Caco-2 (cell line): ENCODE measurements at regions not wholly inside any gene's neighbourhood (a gene's known extent, or its start where the extent isn't known, plus 50 kb on each side); places are given as distances from the start of the nearest gene placed in this dataset.

Experiments
- BruUV-seq: library from RNA; stranded (reverse); fragments of 400-500 nt; replicated peaks from 2 replicates; lab custom pipeline; 2021; lab: Mats Ljungman, UMichigan
- CTCF ChIA-PET: fragments of 300-600 bp; sonication (Branson Sonifier 250); formaldehyde crosslinking; loops from one replicate; lab custom pipeline; 2022; ENCODE audit warnings: antibody characterized with exemption; lab: Charles Lee
- POLR2A ChIA-PET: fragments of 300-600 bp; sonication (Branson Sonifier 250); formaldehyde crosslinking; loops from one replicate; lab custom pipeline; 2022; ENCODE audit warnings: antibody characterized with exemption; lab: Charles Lee
- DNase-seq, 2 experiments: peaks; one replicate each; pipeline versions ENCODE4 v3.0.0 to v3.0.0-alpha.2; 2020 to 2022
- H3K27me3 ChIP-seq: replicated peaks from 2 replicates; pipeline ENCODE4 v1.6.0; 2011; ENCODE audit warnings: low read length; ENCODE audit not compliant: control insufficient read depth, insufficient read depth
- H3K36me3 ChIP-seq: 2 replicates; pipeline ENCODE4 v1.5.1; 2011; ENCODE audit warnings: low read length; ENCODE audit not compliant: control insufficient read depth, insufficient read depth
- H3K4me1 ChIP-seq: fragments of 250-450 bp; sonication (Bioruptor Pico); 2 replicates; pipeline ENCODE4 v1.5.1; 2020; ENCODE audit warnings: mild to moderate bottlenecking
- H3K4me3 ChIP-seq: 2 replicates; pipeline ENCODE4 v1.5.1; 2011; ENCODE audit warnings: low read depth, mild to moderate bottlenecking, control low read depth, low read length
- H3K9me3 ChIP-seq: fragments of 250-450 bp; sonication (Bioruptor Pico); 2 replicates; pipeline ENCODE4 v1.5.1; 2020; ENCODE audit warnings: mild to moderate bottlenecking, moderate library complexity
- H3K27ac Mint-ChIP-seq: one replicate; pipeline ENCODE4 v1.8.0; 2022; ENCODE audit warnings: mixed read lengths; ENCODE audit not compliant: unreplicated experiment
- H3K27me3 Mint-ChIP-seq: one replicate; pipeline ENCODE4 v1.8.0; 2022; ENCODE audit warnings: mixed read lengths; ENCODE audit not compliant: insufficient read depth, unreplicated experiment
- H3K36me3 Mint-ChIP-seq: one replicate; pipeline ENCODE4 v1.8.0; 2022; ENCODE audit warnings: mild to moderate bottlenecking, mixed read lengths; ENCODE audit not compliant: insufficient read depth, unreplicated experiment
- H3K4me1 Mint-ChIP-seq: one replicate; pipeline ENCODE4 v1.8.0; 2022; ENCODE audit warnings: low read depth, mixed read lengths; ENCODE audit not compliant: unreplicated experiment
- H3K4me3 Mint-ChIP-seq: one replicate; pipeline ENCODE4 v1.8.0; 2022; ENCODE audit warnings: mild to moderate bottlenecking, moderate library complexity, mixed read lengths; ENCODE audit not compliant: unreplicated experiment
- H3K9me3 Mint-ChIP-seq: one replicate; pipeline ENCODE4 v1.8.0; 2022; ENCODE audit warnings: mixed read lengths; ENCODE audit not compliant: unreplicated experiment
- CTCF ChIP-seq, 2 experiments: fragments of 200-600 bp in 1 of 2; IDR thresholded peaks; 1 replicate in 1 of 2; 2 replicates in 1 of 2; pipeline versions ENCODE4 v1.5.1 to v1.8.0; 2011 to 2022; ENCODE audit warnings: antibody characterized with exemption in 1 of 2, control low read depth in 1 of 2, inconsistent platforms in 1 of 2, low read depth in 1 of 2, low read length in 1 of 2, mild to moderate bottlenecking in 1 of 2, moderate library complexity in 1 of 2; ENCODE audit not compliant: insufficient read depth in 1 of 2, severe bottlenecking in 1 of 2, unreplicated experiment in 1 of 2
- intact Hi-C: fragments of 100-400 bp; cut with micrococcal nuclease; formaldehyde crosslinking; loops from one replicate; pipeline ENCODE4 v1.10.0; 2022; ENCODE audit not compliant: unreplicated experiment

GRCh38 chr5:164377746-164378145 lies 872.3 kb downstream of the MAT2B start:
- BruUV-seq, result no TSS peak
- H3K9me3 Mint-ChIP-seq, result peaks cover 8% of the 10 kb centered on the region

GRCh38 chr5:164383662-164384061 lies 878.2 kb downstream of the MAT2B start:
- no peaks in the 10 kb centered on the region for H3K36me3 Mint-ChIP-seq
- no peak for TF ChIP-seq CTCF (IDR thresholded peaks at IDR 0.05; ENCODE audit: insufficient read depth in 1 of 2, low read depth in 1 of 2, low read length in 1 of 2, severe bottlenecking in 1 of 2, unreplicated experiment in 1 of 2)
- no peaks in the 10 kb centered on the region; the same call in 1 of the 2 replicates for H3K36me3 ChIP-seq
- H3K4me3 Mint-ChIP-seq, result no peak overlapping the region
- ChIA-PET CTCF (no interaction called here), POLR2A (no interaction called here)
- intact Hi-C loops, result no loop called here
- H3K27me3 Mint-ChIP-seq, result no peaks in the 10 kb centered on the region
- H3K4me1 Mint-ChIP-seq, result no peaks in the 10 kb centered on the region
- no peak for DNase-seq
- H3K9me3 ChIP-seq, result no peaks in the 10 kb centered on the region; the same call in none of the 2 replicates
- no peaks in the 10 kb centered on the region for H3K27me3 ChIP-seq
- no TSS peak for BruUV-seq
- peaks cover 22% of the 10 kb centered on the region for H3K9me3 Mint-ChIP-seq
- H3K27ac Mint-ChIP-seq, result no peak overlapping the region
- no peak overlapping the region for H3K4me3 ChIP-seq
- no peaks in the 10 kb centered on the region for H3K4me1 ChIP-seq

More at GRCh38 chr5:164377746-164378145, 872.3 kb downstream of the MAT2B start:
- DNase-seq, result no peak
- Histone ChIP-seq H3K4me3 (no peak overlapping the region), H3K27me3 (no peaks in the 10 kb centered on the region), H3K36me3 (no peaks in the 10 kb centered on the region; the same call in 1 of the 2 replicates), H3K9me3 (no peaks in the 10 kb centered on the region; the same call in 1 of the 2 replicates), H3K4me1 (no peaks in the 10 kb centered on the region)
- Mint-ChIP-seq H3K36me3 (no peaks in the 10 kb centered on the region), H3K4me3 (no peak overlapping the region), H3K4me1 (no peaks in the 10 kb centered on the region), H3K27me3 (no peaks in the 10 kb centered on the region), H3K27ac (no peak overlapping the region)
- TF ChIP-seq CTCF (IDR thresholded peaks at IDR 0.05; ENCODE audit: insufficient read depth in 1 of 2, low read depth in 1 of 2, low read length in 1 of 2, severe bottlenecking in 1 of 2, unreplicated experiment in 1 of 2), result no peak
- ChIA-PET CTCF (no interaction called here), POLR2A (no interaction called here)
- intact Hi-C loops, result no loop called here

- H3K4me3 ChIP-seq, result no peak overlapping the region
- Mint-ChIP-seq H3K36me3 (no peaks in the 10 kb centered on the region), H3K9me3 (no peaks in the 10 kb centered on the region), H3K4me1 (no peaks in the 10 kb centered on the region), H3K27me3 (no peaks in the 10 kb centered on the region), H3K4me3 (no peak overlapping the region), H3K27ac (no peak overlapping the region)
- no peaks in the 10 kb centered on the region for H3K9me3 ChIP-seq
- intact Hi-C loops, result no loop called here
- CTCF ChIA-PET, result no interaction called here
- DNase-seq, result no peak
- no peaks in the 10 kb centered on the region for H3K27me3 ChIP-seq
- POLR2A ChIA-PET, result no interaction called here
- no peaks in the 10 kb centered on the region for H3K4me1 ChIP-seq
- BruUV-seq, result no TSS peak
- no peaks in the 10 kb centered on the region for H3K36me3 ChIP-seq
- no peak for TF ChIP-seq CTCF (IDR thresholded peaks at IDR 0.05; ENCODE audit: insufficient read depth in 1 of 2, low read depth in 1 of 2, low read length in 1 of 2, severe bottlenecking in 1 of 2, unreplicated experiment in 1 of 2)
Observed at GRCh38 chr5:164392531-164392930, 887.1 kb downstream of the MAT2B start.
